ENCODE measurements at regions not wholly inside any gene's neighbourhood (a gene's known extent, or its start where the extent isn't known, plus 50 kb on each side); places are given as distances from the start of the nearest gene placed in this dataset.

GRCh38 chr2:67337903-67338302 is 59.2 kb upstream of the ETAA1 start:
- Histone ChIP-seq H3K27ac (no peak overlapping the region), H3K9me3 (no peaks in the 10 kb centered on the region), H3K36me3 (no peaks in the 10 kb centered on the region), H3K4me3 (no peak overlapping the region), H3K4me1 (ENCODE audit: control insufficient read depth in 1 of 2, low read depth in 2 of 2) (no peaks in the 10 kb centered on the region), H3K27me3 (replicated peaks; ENCODE audit: insufficient read depth) (no peaks in the 10 kb centered on the region)
- ATAC-seq (ENCODE audit: insufficient number of reproducible peaks, low FRiP score, low read depth) (no peak), DNase-seq (ENCODE audit: low spot score) (no peak)
- TF ChIP-seq CTCF (IDR thresholded peaks at IDR 0.05): no peak

- DNase-seq (ENCODE audit: low spot score) (no peak), ATAC-seq (ENCODE audit: insufficient number of reproducible peaks, low FRiP score, low read depth) (no peak)
- no peak for TF ChIP-seq CTCF (IDR thresholded peaks at IDR 0.05)
- no peak overlapping the region for H3K27ac ChIP-seq
- H3K9me3 ChIP-seq: no peaks in the 10 kb centered on the region
- H3K4me3 ChIP-seq: no peak overlapping the region
- H3K27me3 ChIP-seq (replicated peaks; ENCODE audit: insufficient read depth): no peaks in the 10 kb centered on the region
- H3K36me3 ChIP-seq: no peaks in the 10 kb centered on the region
- no peaks in the 10 kb centered on the region for H3K4me1 ChIP-seq (ENCODE audit: control insufficient read depth in 1 of 2, low read depth in 2 of 2)
These were observed 58.4 kb upstream of the ETAA1 start for GRCh38 chr2:67338601-67339233.

- Histone ChIP-seq H3K27me3 (replicated peaks; ENCODE audit: insufficient read depth) (no peaks in the 10 kb centered on the region), H3K27ac (no peak overlapping the region)
- TF ChIP-seq CTCF (IDR thresholded peaks at IDR 0.05): no peak
These were observed 57.8 kb upstream of the ETAA1 start for GRCh38 chr2:67339234-67339885.

GRCh38 chr2:67340133-67341011 is 56.8 kb upstream of the ETAA1 start:
- ATAC-seq (ENCODE audit: insufficient number of reproducible peaks, low FRiP score, low read depth) (no peak), DNase-seq (ENCODE audit: low spot score) (no peak)
- H3K27me3 ChIP-seq (replicated peaks; ENCODE audit: insufficient read depth): no peaks in the 10 kb centered on the region
- no peaks in the 10 kb centered on the region for H3K36me3 ChIP-seq
- H3K27ac ChIP-seq: no peak overlapping the region
- H3K4me1 ChIP-seq (ENCODE audit: control insufficient read depth in 1 of 2, low read depth in 2 of 2): no peaks in the 10 kb centered on the region
- no peaks in the 10 kb centered on the region for H3K9me3 ChIP-seq
- TF ChIP-seq CTCF (IDR thresholded peaks at IDR 0.05): no peak
- no peak overlapping the region for H3K4me3 ChIP-seq

More at GRCh38 chr2:67339234-67339885, 57.8 kb upstream of the ETAA1 start:
- Histone ChIP-seq H3K4me3 (no peak overlapping the region), H3K4me1 (ENCODE audit: control insufficient read depth in 1 of 2, low read depth in 2 of 2) (no peaks in the 10 kb centered on the region), H3K36me3 (no peaks in the 10 kb centered on the region), H3K9me3 (no peaks in the 10 kb centered on the region)
- DNase-seq (ENCODE audit: low spot score) (no peak), ATAC-seq (ENCODE audit: insufficient number of reproducible peaks, low FRiP score, low read depth) (no peak)

- DNase-seq (ENCODE audit: low spot score): no peak
- Histone ChIP-seq H3K27me3 (replicated peaks; ENCODE audit: insufficient read depth) (no peaks in the 10 kb centered on the region), H3K36me3 (no peaks in the 10 kb centered on the region), H3K9me3 (no peaks in the 10 kb centered on the region), H3K4me1 (ENCODE audit: control insufficient read depth in 1 of 2, low read depth in 2 of 2) (no peaks in the 10 kb centered on the region), H3K4me3 (no peak overlapping the region), H3K27ac (no peak overlapping the region)
- no peak for TF ChIP-seq CTCF (IDR thresholded peaks at IDR 0.05)
- no peak for ATAC-seq (ENCODE audit: insufficient number of reproducible peaks, low FRiP score, low read depth)
These were observed 56.2 kb upstream of the ETAA1 start for GRCh38 chr2:67341012-67341318.
